ENCODE measurements at regions not wholly inside any gene's neighbourhood (a gene's known extent, or its start where the extent isn't known, plus 50 kb on each side); places are given as distances from the start of the nearest gene placed in this dataset.
A peak's percentile ranks its signal among the peaks of the same experiment; 100 is the strongest.

DNA sequence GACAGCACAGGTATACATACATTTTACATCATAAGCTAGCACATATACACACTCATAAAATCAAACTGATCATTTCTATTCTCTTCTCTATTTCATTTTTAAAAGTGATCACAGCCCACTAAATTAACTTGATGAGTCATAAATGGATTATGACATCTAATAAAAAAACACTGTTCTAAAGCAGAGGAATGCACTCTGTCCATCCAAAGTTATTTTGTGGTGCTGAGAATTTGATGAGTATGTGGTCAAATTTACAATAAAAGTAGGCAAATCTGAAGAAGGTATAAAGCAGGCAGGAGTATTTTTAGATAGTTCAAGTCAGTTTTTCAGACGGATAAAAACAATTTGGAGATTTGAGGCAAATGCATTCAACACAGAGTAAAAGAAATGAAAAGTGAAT lies 104.4 kb downstream of the NOL4 start:
- DNase-seq, result peak; percentile 4
- H2AFZ ChIP-seq, result no peak overlapping the region
- no peak overlapping the region for H3K27ac ChIP-seq
- H3K9ac ChIP-seq, result no peak overlapping the region
- no peak overlapping the region for H3K4me3 ChIP-seq
- no peaks in the 10 kb centered on the region for H3K9me2 ChIP-seq (ENCODE audit: insufficient read depth)
- H3K79me2 ChIP-seq (ENCODE audit: insufficient read depth), result no peaks in the 10 kb centered on the region
- H3K4me2 ChIP-seq (ENCODE audit: unreplicated experiment), result no peak overlapping the region
- no peaks in the 10 kb centered on the region for H3F3A ChIP-seq (ENCODE audit: insufficient read depth)
- no peaks in the 10 kb centered on the region for H3K27me3 ChIP-seq (replicated peaks; ENCODE audit: insufficient read depth)
- H3K36me3 ChIP-seq (ENCODE audit: low read depth), result no peaks in the 10 kb centered on the region
- WGBS, 2 experiments (ENCODE audit: low coverage in 1 of 2, low lambda C conversion rate in 2 of 2, missing lambda C conversion rate in 2 of 2), result 37 to 60% methylated on average over 1 of the region's 1 CpG
- H3K4me1 ChIP-seq (ENCODE audit: insufficient read depth), result no peaks in the 10 kb centered on the region
- H4K20me1 ChIP-seq (ENCODE audit: insufficient read depth), result no peaks in the 10 kb centered on the region
- no peaks in the 10 kb centered on the region for H3K9me3 ChIP-seq (ENCODE audit: low read depth)
- TF ChIP-seq EZH2phosphoT487 (IDR thresholded peaks at IDR 0.05; ENCODE audit: insufficient read depth, low read depth) (no peak), EZH2 (IDR thresholded peaks at IDR 0.05; ENCODE audit: insufficient read depth, poor library complexity, severe bottlenecking) (no peak)
- in situ Hi-C loops (cut with MboI), result loop anchor here (10.0 to 25.0 kb wide), 2 partner anchors 205 to 667 kb away; no protein-coding TSS in a partner anchor

DNA sequence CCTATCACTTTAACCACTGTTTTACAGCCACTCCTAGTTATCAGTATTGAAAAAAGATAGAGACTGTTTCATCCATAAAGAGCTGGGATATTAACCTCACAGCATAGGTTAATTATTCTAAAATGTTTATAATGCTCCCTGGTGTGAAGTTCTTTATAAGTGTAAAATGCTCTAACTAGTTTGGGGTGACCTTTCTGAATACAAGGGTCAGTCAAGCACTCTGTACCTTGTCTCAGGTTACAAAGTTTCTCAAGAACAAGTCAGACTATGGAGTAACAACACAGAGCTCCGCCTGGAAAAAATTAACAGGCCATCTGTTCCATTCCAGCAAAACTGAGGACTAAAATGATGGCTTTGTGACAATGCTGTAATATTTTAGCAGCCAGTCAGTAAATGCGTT lies 107.4 kb downstream of the NOL4 start:
- Histone ChIP-seq H3K36me3 (ENCODE audit: low read depth) (no peaks in the 10 kb centered on the region), H3K4me1 (ENCODE audit: insufficient read depth) (no peaks in the 10 kb centered on the region), H3K9me3 (ENCODE audit: low read depth) (no peaks in the 10 kb centered on the region), H3K9ac (no peak overlapping the region), H3K27me3 (replicated peaks; ENCODE audit: insufficient read depth) (no peaks in the 10 kb centered on the region), H4K20me1 (ENCODE audit: insufficient read depth) (no peaks in the 10 kb centered on the region), H3F3A (ENCODE audit: insufficient read depth) (no peaks in the 10 kb centered on the region), H3K4me3 (no peak overlapping the region), H3K79me2 (ENCODE audit: insufficient read depth) (no peaks in the 10 kb centered on the region), H3K27ac (no peak overlapping the region), H3K4me2 (ENCODE audit: unreplicated experiment) (no peak overlapping the region), H2AFZ (no peak overlapping the region), H3K9me2 (ENCODE audit: insufficient read depth) (no peaks in the 10 kb centered on the region)
- no peak for TF ChIP-seq EZH2 (IDR thresholded peaks at IDR 0.05; ENCODE audit: insufficient read depth, poor library complexity, severe bottlenecking)
- no peak for TF ChIP-seq EZH2phosphoT487 (IDR thresholded peaks at IDR 0.05; ENCODE audit: insufficient read depth, low read depth)
- 8 to 9% methylated on average over 2 of the region's 2 CpGs for WGBS, 2 experiments (ENCODE audit: low coverage in 1 of 2, low lambda C conversion rate in 2 of 2, missing lambda C conversion rate in 2 of 2)
- DNase-seq, result no peak
- in situ Hi-C loops (cut with MboI), result loop anchor here (25.0 kb wide), 1 partner anchor 670 kb away; no protein-coding TSS in a partner anchor

DNA sequence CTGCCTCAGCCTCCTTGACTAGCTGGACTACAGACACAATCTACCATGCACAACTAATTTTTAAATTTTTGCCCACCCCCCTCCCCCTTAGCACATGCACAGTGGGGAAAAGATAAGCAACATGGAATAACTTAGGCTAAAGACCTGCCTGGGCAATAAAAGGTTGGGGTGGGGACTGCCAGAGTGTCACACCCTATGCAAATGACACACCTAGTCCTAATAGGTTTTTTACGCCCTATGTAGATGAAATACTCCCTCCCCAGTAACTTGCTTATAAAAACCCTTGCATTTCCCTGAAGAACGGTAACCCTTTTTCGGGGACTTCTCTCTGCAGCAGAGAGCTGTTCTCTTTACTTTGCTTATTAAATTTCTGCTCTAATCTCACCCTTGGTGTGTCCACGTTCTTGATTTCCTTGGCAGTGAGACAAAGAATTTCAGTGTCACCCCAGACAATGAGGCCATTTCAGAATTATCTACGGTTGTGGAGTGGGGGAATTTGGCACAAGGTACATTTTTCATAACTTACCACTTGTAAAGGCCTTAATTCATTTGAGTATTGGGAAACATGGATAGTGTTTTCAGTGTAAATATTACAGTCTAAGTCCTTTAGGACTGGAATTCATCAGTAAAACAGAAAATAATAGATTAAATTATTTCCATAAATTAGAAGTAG lies 109.2 kb downstream of the NOL4 start:
- no peak for TF ChIP-seq EZH2phosphoT487 (IDR thresholded peaks at IDR 0.05; ENCODE audit: insufficient read depth, low read depth)
- no peak for TF ChIP-seq EZH2 (IDR thresholded peaks at IDR 0.05; ENCODE audit: insufficient read depth, poor library complexity, severe bottlenecking)
- Histone ChIP-seq H3K4me3 (no peak overlapping the region), H3F3A (ENCODE audit: insufficient read depth) (no peaks in the 10 kb centered on the region), H3K9me2 (ENCODE audit: insufficient read depth) (no peaks in the 10 kb centered on the region), H3K27me3 (replicated peaks; ENCODE audit: insufficient read depth) (no peaks in the 10 kb centered on the region), H3K9me3 (ENCODE audit: low read depth) (no peaks in the 10 kb centered on the region), H3K4me1 (ENCODE audit: insufficient read depth) (no peaks in the 10 kb centered on the region), H2AFZ (no peak overlapping the region), H3K36me3 (ENCODE audit: low read depth) (no peaks in the 10 kb centered on the region), H3K27ac (no peak overlapping the region), H3K79me2 (ENCODE audit: insufficient read depth) (no peaks in the 10 kb centered on the region), H3K9ac (no peak overlapping the region), H3K4me2 (ENCODE audit: unreplicated experiment) (no peak overlapping the region), H4K20me1 (ENCODE audit: insufficient read depth) (no peaks in the 10 kb centered on the region)
- in situ Hi-C loops (cut with MboI), result loop anchor here (25.0 kb wide), 1 partner anchor 672 kb away; no protein-coding TSS in a partner anchor
- no peak for DNase-seq
- 48 to 58% methylated on average over 5 of the region's 5 CpGs for WGBS, 2 experiments (ENCODE audit: low coverage in 1 of 2, low lambda C conversion rate in 2 of 2, missing lambda C conversion rate in 2 of 2)

DNA sequence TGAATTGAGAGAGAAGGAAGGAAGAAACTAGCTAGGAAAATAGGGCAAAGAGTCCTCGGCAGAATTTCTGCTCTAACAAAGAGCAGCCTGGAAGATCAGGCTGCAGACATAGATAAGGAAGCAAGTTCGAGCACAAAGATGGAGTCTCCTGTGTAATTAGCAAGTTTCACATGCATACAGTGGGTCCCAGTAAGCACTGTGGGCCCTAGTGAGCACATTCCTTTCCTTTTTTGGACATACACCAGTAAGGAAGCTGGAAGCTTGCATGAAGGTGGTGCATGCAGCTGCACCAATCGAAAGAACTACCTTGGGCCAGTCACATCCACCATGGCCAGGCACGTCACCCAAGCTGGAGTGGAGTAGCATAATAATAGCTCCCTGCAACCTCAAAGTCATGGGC lies 109.7 kb downstream of the NOL4 start:
- H3K9me2 ChIP-seq (ENCODE audit: insufficient read depth), result no peaks in the 10 kb centered on the region
- no peaks in the 10 kb centered on the region for H4K20me1 ChIP-seq (ENCODE audit: insufficient read depth)
- no peak overlapping the region for H3K4me2 ChIP-seq (ENCODE audit: unreplicated experiment)
- no peak overlapping the region for H3K4me3 ChIP-seq
- H3K4me1 ChIP-seq (ENCODE audit: insufficient read depth), result no peaks in the 10 kb centered on the region
- H3K27me3 ChIP-seq (replicated peaks; ENCODE audit: insufficient read depth), result no peaks in the 10 kb centered on the region
- H3K27ac ChIP-seq, result no peak overlapping the region
- no peaks in the 10 kb centered on the region for H3F3A ChIP-seq (ENCODE audit: insufficient read depth)
- in situ Hi-C loops (cut with MboI), result loop anchor here (25.0 kb wide), 1 partner anchor 672 kb away; no protein-coding TSS in a partner anchor
- TF ChIP-seq EZH2 (IDR thresholded peaks at IDR 0.05; ENCODE audit: insufficient read depth, poor library complexity, severe bottlenecking) (no peak), EZH2phosphoT487 (IDR thresholded peaks at IDR 0.05; ENCODE audit: insufficient read depth, low read depth) (no peak)
- no peaks in the 10 kb centered on the region for H3K9me3 ChIP-seq (ENCODE audit: low read depth)
- H2AFZ ChIP-seq, result no peak overlapping the region
- H3K79me2 ChIP-seq (ENCODE audit: insufficient read depth), result no peaks in the 10 kb centered on the region
- DNase-seq, result no peak
- H3K9ac ChIP-seq, result no peak overlapping the region
- H3K36me3 ChIP-seq (ENCODE audit: low read depth), result no peaks in the 10 kb centered on the region
- 50% methylated on average over 4 of the region's 4 CpGs for WGBS, 2 experiments (ENCODE audit: low coverage in 1 of 2, low lambda C conversion rate in 2 of 2, missing lambda C conversion rate in 2 of 2)
